H9 (cell line): ENCODE measurements at regions not wholly inside any gene's neighbourhood (a gene's known extent, or its start where the extent isn't known, plus 50 kb on each side); places are given as distances from the start of the nearest gene placed in this dataset.
A peak's percentile ranks its signal among the peaks of the same experiment; 100 is the strongest.

Experiments
- DNase-seq: peaks from one replicate; pipeline ENCODE4 v3.0.0-alpha.2; 2017
- H2AFZ ChIP-seq: one replicate; pipeline ENCODE4 v1.6.1; 2013; ENCODE audit warnings: mild to moderate bottlenecking, low read length, control low read depth, moderate library complexity
- H2AK5ac ChIP-seq: 2 replicates; pipeline ENCODE4 v1.6.1; 2013; ENCODE audit warnings: low read length, control low read depth, mixed read lengths; ENCODE audit not compliant: insufficient read length
- H2BK120ac ChIP-seq: one replicate; pipeline ENCODE4 v1.6.1; 2013; ENCODE audit warnings: low read depth, mild to moderate bottlenecking, low read length, control low read depth, inconsistent platforms; ENCODE audit not compliant: poor library complexity, severe bottlenecking
- H2BK12ac ChIP-seq: 2 replicates; pipeline ENCODE4 v1.6.1; 2013; ENCODE audit warnings: low read length, control low read depth, mixed read lengths, low read depth; ENCODE audit not compliant: insufficient read length
- H2BK15ac ChIP-seq: 2 replicates; pipeline ENCODE4 v1.6.1; 2013; ENCODE audit warnings: low read depth, low read length, control low read depth
- H2BK20ac ChIP-seq: one replicate; pipeline ENCODE4 v1.6.1; 2013; ENCODE audit warnings: low read depth, mild to moderate bottlenecking, low read length, control low read depth, inconsistent platforms; ENCODE audit not compliant: poor library complexity, severe bottlenecking
- H2BK5ac ChIP-seq: 2 replicates; pipeline ENCODE4 v1.6.1; 2013; ENCODE audit warnings: low read length, control low read depth, mixed read lengths; ENCODE audit not compliant: insufficient read length
- H3K14ac ChIP-seq: 2 replicates; pipeline ENCODE4 v1.6.1; 2013; ENCODE audit warnings: low read length, control low read depth; ENCODE audit not compliant: insufficient read depth
- H3K18ac ChIP-seq: 2 replicates; pipeline ENCODE4 v1.6.1; 2013; ENCODE audit warnings: low read depth, mild to moderate bottlenecking, mixed read lengths, low read length, control low read depth; ENCODE audit not compliant: insufficient read length
- H3K23ac ChIP-seq: 2 replicates; pipeline ENCODE4 v1.6.1; 2013; ENCODE audit warnings: low read length, control low read depth, mixed read lengths, low read depth; ENCODE audit not compliant: insufficient read length
- H3K23me2 ChIP-seq: 2 replicates; pipeline ENCODE4 v1.6.1; 2013; ENCODE audit warnings: low read depth, mild to moderate bottlenecking, mixed read lengths, low read length, control low read depth; ENCODE audit not compliant: insufficient read length, poor library complexity, severe bottlenecking
- H3K27ac ChIP-seq: 2 replicates; pipeline ENCODE4 v1.5.1; 2013; ENCODE audit warnings: low read length, control low read depth, mixed read lengths, low read depth; ENCODE audit not compliant: insufficient read length
- H3K27me3 ChIP-seq: 2 replicates; pipeline ENCODE4 v1.6.1; 2013; ENCODE audit warnings: low read length, control low read depth, inconsistent platforms; ENCODE audit not compliant: insufficient read depth
- H3K4ac ChIP-seq: 2 replicates; pipeline ENCODE4 v1.6.1; 2013; ENCODE audit warnings: low read depth, mild to moderate bottlenecking, control low read depth, inconsistent platforms, low read length, moderate library complexity
- H3K4me1 ChIP-seq: 2 replicates; pipeline ENCODE4 v1.6.1; 2013; ENCODE audit warnings: low read length, control low read depth, inconsistent platforms; ENCODE audit not compliant: insufficient read depth
- H3K4me2 ChIP-seq: 2 replicates; pipeline ENCODE4 v1.6.1; 2013; ENCODE audit warnings: low read length, control low read depth, mixed read lengths; ENCODE audit not compliant: insufficient read length, insufficient read depth
- H3K56ac ChIP-seq: 2 replicates; pipeline ENCODE4 v1.6.1; 2013; ENCODE audit warnings: low read depth, mild to moderate bottlenecking, mixed read lengths, low read length, control low read depth; ENCODE audit not compliant: insufficient read length
- H3K79me1 ChIP-seq: 2 replicates; pipeline ENCODE4 v1.6.1; 2013; ENCODE audit warnings: low read depth, mild to moderate bottlenecking, moderate library complexity, low read length, control low read depth, inconsistent platforms; ENCODE audit not compliant: insufficient read depth, poor library complexity, severe bottlenecking
- H3K79me2 ChIP-seq: 2 replicates; pipeline ENCODE4 v1.6.1; 2013; ENCODE audit warnings: low read length, control low read depth, inconsistent platforms; ENCODE audit not compliant: insufficient read depth
- H3K9ac ChIP-seq: 2 replicates; pipeline ENCODE4 v1.6.1; 2013; ENCODE audit warnings: low read length, control low read depth, mixed read lengths; ENCODE audit not compliant: insufficient read length; ENCODE audit errors: extremely low read depth
- H3K9me3 ChIP-seq: one replicate; pipeline ENCODE4 v1.6.1; 2013; ENCODE audit warnings: low read depth, low read length, inconsistent platforms; ENCODE audit not compliant: control insufficient read depth
- H3T11ph ChIP-seq: one replicate; pipeline ENCODE4 v1.6.1; 2013; ENCODE audit warnings: mild to moderate bottlenecking, low read length, control low read depth, inconsistent platforms
- H4K20me1 ChIP-seq: one replicate; pipeline ENCODE4 v1.6.1; 2013; ENCODE audit not compliant: control insufficient read depth, insufficient read length, insufficient read depth
- H4K5ac ChIP-seq: 2 replicates; pipeline ENCODE4 v1.6.1; 2013; ENCODE audit warnings: low read depth, mild to moderate bottlenecking, mixed read lengths, low read length, control low read depth; ENCODE audit not compliant: insufficient read length
- H4K8ac ChIP-seq: replicated peaks from 2 replicates; pipeline ENCODE4 v1.6.1; 2013; ENCODE audit warnings: low read length, control low read depth, mixed read lengths, low read depth; ENCODE audit not compliant: insufficient read length
- H4K91ac ChIP-seq: 2 replicates; pipeline ENCODE4 v1.6.1; 2013; ENCODE audit warnings: low read depth, mild to moderate bottlenecking, moderate library complexity, mixed read lengths, low read length, control low read depth; ENCODE audit not compliant: insufficient read length
- H3K27ac Mint-ChIP-seq, 3 experiments: 2 replicates in 2 of 3; 3 replicates in 1 of 3; pipeline ENCODE4 v1.8.0; 2020 to 2021; ENCODE audit warnings: mixed read lengths in 3 of 3, mild to moderate bottlenecking in 1 of 3, moderate library complexity in 1 of 3
- H3K27me3 Mint-ChIP-seq: 2 replicates; pipeline ENCODE4 v1.8.0; 2021; ENCODE audit warnings: low read depth, mild to moderate bottlenecking, moderate library complexity, mixed read lengths
- H3K36me3 Mint-ChIP-seq, 3 experiments: 2 replicates in 2 of 3; 3 replicates in 1 of 3; pipeline ENCODE4 v1.8.0; 2020 to 2021; ENCODE audit warnings: low read depth in 3 of 3, mixed read lengths in 3 of 3; ENCODE audit not compliant: insufficient read depth in 1 of 3
- H3K4me1 Mint-ChIP-seq, 2 experiments: 2 replicates each; pipeline ENCODE4 v1.8.0; 2020; ENCODE audit warnings: mixed read lengths in 2 of 2
- H3K4me3 Mint-ChIP-seq, 2 experiments: 2 replicates in 1 of 2; 3 replicates in 1 of 2; pipeline ENCODE4 v1.8.0; 2020 to 2021; ENCODE audit warnings: mild to moderate bottlenecking in 2 of 2, mixed read lengths in 2 of 2, moderate library complexity in 1 of 2
- H3K9me3 Mint-ChIP-seq, 2 experiments: 2 replicates in 1 of 2; 3 replicates in 1 of 2; pipeline ENCODE4 v1.8.0; 2020; ENCODE audit warnings: mild to moderate bottlenecking in 2 of 2, mixed read lengths in 2 of 2, moderate library complexity in 1 of 2
- TF ChIP-seq, protein P1 (sequence below): fragments of 200-600 bp; sonication (generic); conservative IDR thresholded peaks from 3 replicates; pipeline ENCODE4 v1.8.0; 2021; ENCODE audit warnings: antibody characterized with exemption, mild to moderate bottlenecking

DNA sequence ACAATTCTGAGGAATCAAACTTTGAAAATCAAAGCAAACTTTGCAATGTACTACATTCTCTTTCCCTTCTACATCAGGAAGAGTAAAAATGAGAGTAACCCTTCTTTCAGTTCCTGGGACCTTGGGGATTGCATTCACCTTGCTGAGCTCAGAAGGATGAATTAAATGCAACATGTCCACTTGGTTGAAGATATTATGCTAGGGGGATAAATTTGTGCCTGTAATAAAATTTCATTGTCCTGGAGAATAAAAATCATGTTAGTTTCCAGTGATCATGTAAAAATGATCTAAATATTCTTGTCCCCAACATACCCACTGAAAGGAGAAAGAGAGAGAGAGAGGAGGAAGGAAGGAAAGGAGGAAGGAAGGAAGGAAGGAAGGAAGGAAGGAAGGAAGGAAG lies 587.1 kb upstream of the NEGR1 start:
- no peak overlapping the region for H4K8ac ChIP-seq
- H3K56ac ChIP-seq: no peak overlapping the region
- H3K4me1 ChIP-seq: no peaks in the 10 kb centered on the region
- no peak overlapping the region for H4K5ac ChIP-seq
- no peak overlapping the region for H2BK12ac ChIP-seq
- Mint-ChIP-seq H3K36me3 (no peaks in the 10 kb centered on the region; a peak in 1 of 7 replicates), H3K9me3 (no peaks in the 10 kb centered on the region), H3K27ac (peak overlapping the region in 1 of 3 experiments; percentile 14; a peak in 2 of 7 replicates), H3K4me3 (no peak overlapping the region; a peak in 1 of 5 replicates), H3K4me1 (no peaks in the 10 kb centered on the region), H3K27me3 (no peaks in the 10 kb centered on the region)
- H3K18ac ChIP-seq: no peak overlapping the region
- no peak overlapping the region for H3T11ph ChIP-seq
- H3K9ac ChIP-seq: no peak overlapping the region
- H3K27me3 ChIP-seq: no peaks in the 10 kb centered on the region
- TF ChIP-seq, protein P1, sequence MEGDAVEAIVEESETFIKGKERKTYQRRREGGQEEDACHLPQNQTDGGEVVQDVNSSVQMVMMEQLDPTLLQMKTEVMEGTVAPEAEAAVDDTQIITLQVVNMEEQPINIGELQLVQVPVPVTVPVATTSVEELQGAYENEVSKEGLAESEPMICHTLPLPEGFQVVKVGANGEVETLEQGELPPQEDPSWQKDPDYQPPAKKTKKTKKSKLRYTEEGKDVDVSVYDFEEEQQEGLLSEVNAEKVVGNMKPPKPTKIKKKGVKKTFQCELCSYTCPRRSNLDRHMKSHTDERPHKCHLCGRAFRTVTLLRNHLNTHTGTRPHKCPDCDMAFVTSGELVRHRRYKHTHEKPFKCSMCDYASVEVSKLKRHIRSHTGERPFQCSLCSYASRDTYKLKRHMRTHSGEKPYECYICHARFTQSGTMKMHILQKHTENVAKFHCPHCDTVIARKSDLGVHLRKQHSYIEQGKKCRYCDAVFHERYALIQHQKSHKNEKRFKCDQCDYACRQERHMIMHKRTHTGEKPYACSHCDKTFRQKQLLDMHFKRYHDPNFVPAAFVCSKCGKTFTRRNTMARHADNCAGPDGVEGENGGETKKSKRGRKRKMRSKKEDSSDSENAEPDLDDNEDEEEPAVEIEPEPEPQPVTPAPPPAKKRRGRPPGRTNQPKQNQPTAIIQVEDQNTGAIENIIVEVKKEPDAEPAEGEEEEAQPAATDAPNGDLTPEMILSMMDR: no peak
- no peak overlapping the region for H2BK15ac ChIP-seq
- H2BK20ac ChIP-seq: no peak overlapping the region
- no peak overlapping the region for H3K14ac ChIP-seq
- no peaks in the 10 kb centered on the region for H3K9me3 ChIP-seq
- no peak for DNase-seq
- H3K79me1 ChIP-seq: no peaks in the 10 kb centered on the region
- H2BK120ac ChIP-seq: no peak overlapping the region
- no peaks in the 10 kb centered on the region for H3K23me2 ChIP-seq
- no peak overlapping the region for H3K27ac ChIP-seq
- H4K91ac ChIP-seq: no peak overlapping the region
- H2BK5ac ChIP-seq: no peak overlapping the region
- H3K4ac ChIP-seq: no peak overlapping the region
- no peaks in the 10 kb centered on the region for H4K20me1 ChIP-seq
- H2AFZ ChIP-seq: no peak overlapping the region
- no peak overlapping the region for H3K23ac ChIP-seq
- H3K79me2 ChIP-seq: no peaks in the 10 kb centered on the region
- H3K4me2 ChIP-seq: no peak overlapping the region
- no peak overlapping the region for H2AK5ac ChIP-seq
